HL-60/S4 (cell line): ENCODE measurements at regions not wholly inside any gene's neighbourhood (a gene's known extent, or its start where the extent isn't known, plus 50 kb on each side); places are given as distances from the start of the nearest gene placed in this dataset.
"Not testable (repeated sequence)": the region's sequence is repeated elsewhere in the genome, so short reads cannot be mapped to it uniquely, and the experiment has no call there.

Experiments used
- in situ Hi-C: fragments of 300-500 bp; cut with MboI; formaldehyde crosslinking; loops from 2 replicates; pipeline ENCODE4 v1.14.3; 2022; ENCODE audit warnings: low sequenced_read_pairs

DNA sequence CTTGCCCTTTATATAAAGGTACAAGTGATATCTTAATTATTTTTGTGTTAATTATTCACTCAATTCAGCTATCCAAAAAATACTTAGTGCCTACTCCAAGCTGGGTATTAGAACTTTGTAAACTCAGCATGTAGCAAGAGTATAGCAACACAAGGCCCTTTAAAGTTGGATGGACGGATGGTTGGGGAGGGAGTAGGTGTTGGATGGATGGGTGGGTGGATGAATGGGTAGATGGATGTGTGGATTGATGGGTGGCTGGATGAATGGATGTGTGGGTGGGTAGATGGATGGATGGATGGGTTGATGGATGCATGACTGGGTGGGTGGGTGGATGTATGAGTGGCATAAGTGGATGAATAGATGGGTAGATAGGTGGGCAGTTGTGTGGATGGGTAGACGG, 211.5 kb downstream of the BANP start:
- in situ Hi-C loops, result not testable (repeated sequence)

DNA sequence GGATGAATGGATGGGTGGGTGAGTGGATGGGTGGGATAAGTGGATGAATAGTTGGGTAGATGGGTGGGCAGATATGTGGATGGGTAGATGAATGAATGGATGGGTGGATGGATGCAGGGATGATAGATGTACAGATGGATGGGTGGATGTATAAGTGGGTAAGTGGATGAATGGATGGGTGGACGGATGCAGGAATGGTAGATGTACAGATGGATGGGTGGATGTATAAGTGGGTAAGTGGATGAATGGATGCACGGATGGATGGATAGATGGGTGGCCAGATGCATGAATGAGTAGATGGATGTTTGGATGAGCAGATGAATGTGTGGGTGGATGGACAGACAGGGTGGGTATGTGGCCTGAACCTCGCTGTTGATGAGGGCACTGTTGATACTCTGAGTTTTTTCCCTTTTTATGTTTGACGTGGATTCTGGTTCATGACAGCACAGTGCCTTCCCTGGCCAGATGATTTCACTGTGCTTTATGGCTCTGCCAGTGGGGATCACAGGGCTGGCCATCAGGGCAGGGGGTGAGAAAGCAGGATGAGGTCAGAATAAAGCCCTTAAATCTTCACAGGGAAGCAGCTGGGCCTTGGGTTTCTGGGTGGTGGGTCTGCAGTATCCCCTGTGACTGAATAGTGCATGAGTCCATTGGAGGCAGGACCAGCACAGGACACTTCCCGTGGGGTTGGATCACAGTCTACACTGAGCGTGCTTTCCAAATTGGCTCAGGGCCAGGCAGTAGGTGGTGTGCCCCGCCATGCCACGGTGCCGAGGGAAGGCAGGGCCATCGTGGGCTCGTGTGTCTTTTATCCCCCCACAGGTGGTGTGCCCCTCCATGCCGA, 213.2 kb downstream of the BANP start:
- in situ Hi-C loops, result not testable (repeated sequence)

DNA sequence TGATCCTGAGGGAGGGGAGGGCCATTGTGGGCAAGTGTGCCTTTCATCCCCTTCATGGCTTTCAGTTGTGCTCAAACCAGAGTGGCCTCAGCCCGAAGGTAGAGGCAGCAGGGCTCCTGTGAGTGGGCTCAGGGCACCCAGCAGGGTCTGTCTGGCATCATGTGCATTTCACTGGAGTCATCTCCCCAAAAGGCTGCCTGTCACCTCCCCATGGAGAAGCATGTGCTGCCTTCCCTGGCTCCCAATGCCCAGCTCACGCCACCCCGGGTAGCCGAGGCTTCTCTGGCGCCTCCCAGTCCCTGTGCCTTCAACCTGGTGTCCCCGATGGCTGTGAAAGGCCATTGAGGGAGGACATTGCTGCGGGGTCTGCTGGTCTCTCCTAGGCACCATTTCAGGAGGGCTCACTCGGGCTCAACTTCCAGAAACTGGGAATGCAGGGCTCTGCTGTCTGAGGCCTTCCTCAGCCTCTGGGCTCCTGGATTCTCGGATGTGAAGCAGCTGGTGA, 213.9 kb downstream of the BANP start:
- in situ Hi-C loops, result not testable (repeated sequence)

DNA sequence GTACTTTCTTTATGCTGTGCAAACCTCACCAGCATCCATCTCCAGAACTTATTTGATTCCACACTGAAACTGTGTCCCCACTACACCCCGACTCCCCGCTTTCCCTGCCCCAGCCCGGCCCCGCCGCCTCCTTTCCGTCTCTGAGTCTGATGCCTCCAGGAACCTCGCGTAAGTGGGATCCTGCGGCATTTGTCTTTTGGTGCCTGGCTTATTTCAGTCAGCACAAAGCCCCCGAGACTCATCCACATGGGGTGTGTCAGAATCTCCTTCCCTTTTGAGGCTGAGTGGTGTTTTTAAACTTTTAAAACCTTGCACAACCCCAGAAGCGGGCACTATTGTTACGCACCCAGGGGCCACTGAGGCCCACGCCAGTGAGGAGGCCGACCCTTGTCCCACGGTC, 214.4 kb downstream of the BANP start:
- in situ Hi-C loops, result not testable (repeated sequence)

DNA sequence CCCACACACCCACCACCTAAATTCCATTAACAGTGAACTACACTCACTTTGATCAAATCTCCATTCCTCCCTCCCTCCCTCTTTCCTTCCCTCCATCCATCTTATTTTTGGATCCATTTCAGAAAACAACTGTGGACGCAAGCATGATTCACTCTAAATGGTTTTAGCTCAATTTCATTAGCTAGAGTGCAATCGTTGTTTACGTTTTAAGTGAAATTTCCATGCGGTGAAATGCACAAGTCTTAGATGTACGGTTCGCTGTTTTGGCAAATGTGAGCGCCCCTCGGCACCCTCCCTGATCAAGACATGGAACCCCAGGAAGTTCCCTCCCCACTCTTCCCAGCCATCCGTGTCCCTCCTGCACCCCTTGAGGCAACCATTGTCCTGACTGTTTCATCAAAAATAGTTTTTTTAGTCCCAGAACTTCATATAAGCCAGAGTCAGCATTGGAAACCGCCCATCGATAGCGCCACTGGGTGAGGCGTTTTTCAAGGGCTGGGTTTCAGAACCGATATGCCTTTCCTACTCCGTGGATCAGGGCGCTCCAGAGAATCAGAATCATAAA, 215.1 kb downstream of the BANP start:
- in situ Hi-C loops, result not testable (repeated sequence)

DNA sequence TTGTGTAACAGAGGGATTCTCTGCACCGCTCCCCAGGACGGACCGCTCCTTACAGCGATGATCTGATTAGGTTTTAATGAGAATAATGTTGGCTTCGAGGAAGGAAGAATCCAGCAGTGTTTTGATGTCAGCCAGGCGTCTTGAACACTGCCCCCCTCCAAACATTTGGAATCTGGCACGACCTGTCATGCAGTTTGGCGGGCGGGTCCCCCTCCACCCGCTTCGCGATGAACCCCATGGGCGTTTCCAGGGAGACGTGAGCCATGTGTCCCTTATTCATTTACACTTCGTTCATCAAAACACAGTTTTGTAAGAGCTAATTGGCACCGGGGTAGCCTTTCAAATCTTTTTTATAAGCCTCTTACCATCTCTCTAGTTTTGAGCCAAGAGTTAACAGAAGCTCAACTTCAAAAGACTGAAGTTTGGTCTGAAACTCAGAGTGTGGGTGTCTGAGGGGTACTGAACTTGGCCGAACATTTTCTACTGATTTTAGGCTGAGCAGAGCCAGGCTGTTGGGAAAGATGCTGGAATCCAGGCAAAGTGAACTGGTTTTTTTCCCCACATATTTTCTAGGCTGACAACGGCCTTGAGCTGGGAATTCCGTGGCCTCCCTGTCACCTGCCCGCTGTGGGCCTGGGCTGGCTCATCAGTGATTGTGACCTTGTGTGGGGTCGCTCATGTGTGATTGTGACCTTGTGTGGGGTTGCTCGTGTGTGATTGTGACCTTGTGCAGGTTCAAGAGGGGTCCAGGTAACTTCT, 214.8 kb upstream of the ZNF469 start:
- in situ Hi-C loops, result not testable (repeated sequence)

DNA sequence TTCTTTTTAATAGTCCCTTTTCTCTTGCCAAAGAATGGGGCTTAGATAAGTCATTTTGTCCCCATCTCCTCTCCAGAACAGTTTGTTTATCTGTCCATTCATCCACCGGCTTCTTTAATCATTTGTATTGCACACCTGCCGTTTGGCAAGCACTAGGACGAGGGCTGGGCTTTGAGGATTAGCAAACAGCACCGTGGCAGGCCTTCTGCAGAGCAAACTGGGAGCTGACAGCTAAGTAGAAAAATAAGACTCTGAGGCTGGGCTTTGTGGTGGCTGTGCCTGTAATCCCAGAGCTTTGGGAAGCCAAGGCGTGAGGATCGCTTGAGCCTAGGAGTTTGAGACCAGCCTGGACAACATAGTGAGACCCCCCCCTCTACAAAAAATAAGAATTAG, 214.2 kb upstream of the ZNF469 start:
- in situ Hi-C loops, result not testable (repeated sequence)

DNA sequence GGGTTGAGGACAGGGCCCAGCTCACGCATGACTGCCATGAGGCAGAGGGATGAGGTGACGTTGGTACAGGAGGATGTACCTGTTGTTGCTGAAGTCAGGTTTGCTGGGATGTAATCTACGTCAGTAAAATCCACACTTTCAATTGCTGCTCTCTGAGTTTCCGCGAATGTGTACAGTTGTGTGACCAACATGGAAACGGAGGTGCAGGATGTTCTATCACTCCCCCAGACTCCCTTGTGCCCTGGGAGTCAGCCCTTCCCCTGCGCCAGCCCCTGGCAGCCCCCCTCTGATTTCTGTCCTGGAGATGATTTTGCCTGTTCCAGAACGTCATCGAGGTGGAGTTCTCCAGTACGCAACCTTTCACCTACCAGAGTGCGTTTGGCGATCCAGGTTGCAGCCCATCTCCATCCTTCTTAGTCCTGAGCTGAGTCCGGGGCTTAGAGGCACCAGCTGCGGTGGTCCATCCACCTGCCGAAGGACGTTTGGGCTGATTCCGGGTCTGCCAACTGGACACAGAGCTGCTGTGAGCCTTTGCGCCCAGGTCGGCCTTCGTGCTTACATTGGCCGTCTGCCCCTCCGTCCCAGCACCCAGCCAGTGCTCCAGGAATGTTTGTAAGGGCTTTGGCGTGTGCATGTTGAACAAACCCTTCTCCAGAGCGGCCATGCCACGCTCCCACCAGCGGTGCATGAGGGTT, 213.5 kb upstream of the ZNF469 start:
- in situ Hi-C loops, result not testable (repeated sequence)

DNA sequence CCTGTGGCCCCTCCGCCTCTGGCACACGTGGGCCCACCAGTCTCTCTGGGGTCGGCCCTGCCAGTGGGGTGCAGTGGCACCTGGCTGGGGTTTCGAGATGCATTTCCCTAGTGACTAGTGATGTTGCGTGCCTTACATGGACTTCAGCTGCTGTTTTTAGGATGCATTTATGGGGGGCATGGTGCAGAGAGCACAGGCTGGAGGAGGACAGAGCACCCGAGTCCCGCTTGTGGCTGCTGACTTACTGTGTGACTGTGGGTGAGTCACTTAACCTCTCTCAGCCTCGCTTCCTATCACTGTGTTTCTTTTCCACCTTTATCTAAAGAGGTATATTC, 213.0 kb upstream of the ZNF469 start:
- in situ Hi-C loops, result not testable (repeated sequence)

DNA sequence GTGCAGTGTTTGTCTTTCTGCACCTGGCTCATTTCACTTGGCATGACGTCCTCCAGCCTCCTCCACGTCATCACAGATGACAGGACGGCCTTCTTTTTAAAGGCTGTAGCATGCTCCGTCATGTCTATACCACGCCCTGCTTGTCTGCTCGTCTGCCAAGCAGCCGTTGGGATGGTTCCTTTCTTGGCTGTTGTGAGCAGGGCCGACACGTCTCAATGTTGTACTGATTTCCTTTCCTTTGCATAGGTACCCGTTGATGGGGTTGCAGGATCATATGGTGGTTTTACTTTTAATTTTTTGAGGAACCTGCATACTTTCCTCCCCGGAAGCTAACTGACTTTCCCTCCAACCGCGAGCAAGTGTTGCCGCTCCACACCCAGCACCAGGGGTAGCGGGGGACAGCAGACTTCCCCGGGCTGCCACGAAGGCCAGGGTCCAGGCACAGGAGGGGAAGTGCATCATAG, 212.2 kb upstream of the ZNF469 start:
- in situ Hi-C loops, result no loop called here

DNA sequence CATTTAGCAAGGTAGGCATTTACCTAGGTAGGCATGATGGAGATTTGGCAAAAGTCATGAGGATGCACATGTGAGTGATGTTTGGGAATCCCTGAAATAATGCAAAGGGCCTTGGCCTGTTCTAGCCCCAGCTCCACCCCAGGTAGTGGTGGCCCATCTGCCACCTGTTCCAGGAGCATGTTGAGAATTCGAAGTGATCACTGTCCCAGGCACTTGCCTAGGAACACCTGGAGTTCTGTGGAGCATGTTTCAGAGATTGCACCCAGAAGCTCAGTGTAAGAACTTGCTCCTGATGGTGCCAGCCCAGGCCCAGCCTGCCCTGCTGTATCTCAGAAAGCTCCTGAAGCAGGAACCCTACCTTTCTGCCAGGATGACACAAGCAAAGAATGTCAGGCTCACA, 211.6 kb upstream of the ZNF469 start:
- in situ Hi-C loops, result not testable (repeated sequence)

DNA sequence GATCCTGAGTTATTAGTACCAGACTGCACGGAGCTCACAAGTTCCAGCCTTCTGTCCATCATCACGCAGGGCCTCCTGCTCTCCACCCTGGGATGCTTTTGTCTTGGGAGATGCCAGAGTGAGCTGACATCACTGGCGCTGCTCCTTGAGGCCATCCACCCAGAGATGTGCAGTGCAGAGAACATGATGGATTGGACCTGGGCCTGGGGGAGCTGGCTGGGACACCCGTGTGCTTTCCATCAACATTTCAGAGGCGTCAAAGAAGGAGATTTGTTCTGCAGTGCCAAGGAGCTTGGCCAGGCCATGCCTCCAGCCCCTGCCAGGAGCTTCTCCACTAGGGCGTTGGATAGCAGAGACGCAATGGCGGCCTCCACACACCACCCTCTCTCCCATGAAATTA, 206.6 kb upstream of the ZNF469 start:
- in situ Hi-C loops, result not testable (repeated sequence)

DNA sequence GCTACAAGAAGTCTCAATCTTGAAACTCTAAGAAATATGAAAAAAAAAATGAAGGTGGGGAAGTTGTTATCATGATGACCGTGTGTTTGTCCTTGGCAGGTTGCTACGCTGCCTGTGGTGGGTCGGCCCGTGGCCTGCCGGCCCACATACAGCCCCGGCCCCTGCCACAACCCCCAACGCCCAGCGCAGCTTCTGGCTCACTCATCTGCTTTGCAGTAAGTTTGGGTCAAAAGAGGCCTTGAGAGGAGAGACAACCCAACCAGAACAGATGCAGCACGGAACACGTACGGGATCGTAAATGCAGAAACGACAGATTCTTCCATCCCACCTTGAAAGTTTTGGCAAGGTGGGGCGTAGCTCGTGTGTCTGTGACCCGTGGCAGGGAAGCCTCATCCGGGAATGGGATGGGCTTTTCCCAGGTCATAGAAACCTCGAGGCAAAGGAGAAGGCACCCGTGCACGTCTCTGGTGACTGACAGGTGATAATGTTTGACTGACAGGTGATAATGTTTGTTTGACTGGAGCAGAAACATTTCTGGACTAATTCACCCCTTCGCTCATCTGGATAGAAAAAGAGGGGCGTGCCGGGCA, 206.1 kb upstream of the ZNF469 start:
- in situ Hi-C loops, result not testable (repeated sequence)

DNA sequence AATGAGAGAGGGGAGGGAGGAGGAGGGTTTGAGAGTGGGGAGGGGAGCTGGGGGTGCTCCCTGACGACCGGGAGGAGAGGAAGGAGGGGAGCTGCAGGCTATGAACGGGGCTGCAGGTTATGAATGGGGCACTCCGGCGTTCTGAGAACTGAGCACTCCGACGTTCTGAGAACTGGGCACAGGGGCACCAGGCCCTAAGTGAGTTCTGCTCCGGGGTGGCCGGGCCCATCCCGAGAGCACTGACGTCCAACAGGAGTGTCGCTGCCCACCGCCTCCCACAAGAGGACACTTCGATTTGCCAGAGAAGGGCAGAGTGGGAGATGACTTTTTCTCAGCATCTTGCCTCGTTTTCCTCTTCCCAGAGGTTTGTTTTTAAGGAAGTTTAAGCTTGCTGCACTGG, 204.5 kb upstream of the ZNF469 start:
- in situ Hi-C loops, result not testable (repeated sequence)

DNA sequence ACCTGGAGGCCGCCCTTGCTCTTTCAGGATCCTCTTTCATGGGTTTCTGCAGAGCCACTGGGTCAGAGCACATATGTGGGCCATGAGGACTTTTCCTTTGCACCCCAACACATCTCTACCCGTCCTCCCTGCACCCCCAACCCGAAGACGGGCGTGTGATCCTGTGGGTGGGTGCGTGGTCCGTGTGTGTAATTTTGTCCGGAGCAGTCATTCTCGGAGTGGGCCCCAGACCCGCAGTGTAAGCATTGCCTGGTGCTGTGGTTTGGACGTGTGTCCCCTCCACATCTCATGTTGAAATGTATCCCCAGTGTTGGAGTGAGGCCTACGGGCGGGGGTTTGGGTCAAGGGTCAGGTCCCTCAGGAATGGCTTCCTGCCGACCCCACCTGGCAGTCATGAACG, 203.9 kb upstream of the ZNF469 start:
- in situ Hi-C loops, result not testable (repeated sequence)

DNA sequence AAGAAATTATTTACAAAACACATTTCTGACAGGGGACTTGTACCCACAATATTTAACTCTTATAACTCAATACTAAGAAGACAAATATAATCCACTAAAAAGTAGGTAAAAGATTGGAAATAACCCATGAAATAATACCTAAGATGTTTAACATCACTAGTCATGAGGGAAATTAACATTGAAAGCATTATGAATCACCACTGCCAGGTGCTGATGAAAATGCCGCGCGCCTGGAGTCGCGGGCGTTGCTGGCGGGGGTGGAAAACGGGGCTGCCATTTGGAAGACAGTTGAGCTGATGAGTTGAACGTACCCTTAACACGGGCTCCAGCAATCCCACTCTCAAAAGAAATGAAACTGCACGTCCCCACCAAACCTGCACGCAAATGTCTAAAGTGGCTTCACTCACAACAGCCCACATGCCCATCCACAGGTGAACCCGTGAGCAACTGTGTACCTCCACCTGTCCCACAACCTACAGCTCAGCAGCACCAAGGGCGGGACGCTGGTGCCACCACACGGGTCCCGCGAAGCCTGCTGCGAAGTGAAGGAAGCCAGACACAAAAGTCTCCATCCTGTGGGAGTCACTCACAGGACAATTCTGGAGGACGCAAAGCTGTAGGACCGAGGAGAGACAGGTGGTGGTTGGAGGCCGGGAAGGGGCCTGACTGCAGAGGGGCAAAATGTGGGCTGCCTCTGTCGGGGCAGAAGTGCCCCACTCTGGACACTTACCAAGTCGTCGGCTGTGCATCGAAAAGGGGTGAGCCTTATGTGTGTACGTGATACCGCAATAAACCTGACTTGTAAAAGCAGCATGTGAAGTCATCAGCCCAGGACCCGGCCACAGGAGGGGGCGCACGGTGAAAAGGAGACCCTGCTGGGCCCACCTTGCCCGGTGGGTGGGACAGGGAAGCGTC, 199.5 kb upstream of the ZNF469 start:
- in situ Hi-C loops, result not testable (repeated sequence)

DNA sequence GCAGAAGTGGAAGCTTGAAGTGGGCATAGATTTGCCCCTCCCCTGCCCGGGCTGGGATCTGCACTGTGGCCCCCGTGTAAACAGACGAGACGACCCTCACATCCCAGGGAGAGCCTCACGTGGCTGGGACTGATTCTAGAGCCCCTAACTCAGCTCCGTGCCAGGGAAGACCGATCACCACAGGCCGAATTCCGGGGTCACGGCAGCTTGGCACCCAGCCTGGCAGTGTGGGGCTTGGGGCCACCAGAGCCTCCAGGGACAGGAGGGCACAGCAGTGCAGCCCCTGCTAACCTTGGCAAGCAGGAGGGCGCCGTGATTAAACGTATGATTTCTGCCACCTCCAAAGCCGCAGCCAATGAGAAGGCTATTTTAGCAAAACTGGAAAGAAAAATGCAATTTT, 198.7 kb upstream of the ZNF469 start:
- in situ Hi-C loops, result not testable (repeated sequence)

DNA sequence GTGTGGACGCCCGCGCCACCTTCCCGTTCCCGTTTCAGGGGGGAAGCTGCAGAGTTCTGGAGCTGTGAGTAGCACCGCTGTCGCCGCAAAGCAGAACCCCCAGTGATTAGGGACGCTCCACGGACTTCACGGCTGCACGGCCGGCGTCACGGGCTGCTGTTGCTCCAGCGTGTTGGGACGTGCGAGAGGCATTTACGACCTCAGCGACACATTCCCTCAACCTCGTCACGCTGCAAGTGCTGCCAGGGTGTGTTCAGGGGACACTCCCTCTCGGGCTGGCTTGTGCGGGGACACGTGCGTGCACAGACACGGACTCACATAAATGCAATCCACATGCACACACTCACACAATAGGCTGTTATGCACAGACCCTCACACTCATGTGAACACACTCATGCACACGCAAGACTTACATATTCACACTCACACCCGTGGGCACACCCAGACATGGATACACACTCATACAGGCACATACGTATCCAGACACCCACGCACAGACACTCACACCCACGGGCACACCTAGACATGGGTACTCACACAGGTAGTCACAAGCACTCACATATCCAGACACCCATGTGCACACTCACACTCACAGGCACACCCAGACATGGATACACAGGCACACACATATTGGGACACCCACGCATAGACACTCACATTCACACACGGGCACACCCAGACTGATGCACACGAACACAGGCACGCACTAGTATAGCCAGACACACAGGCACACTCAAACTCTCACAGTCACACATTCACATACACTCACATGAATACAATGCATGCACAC, 198.0 kb upstream of the ZNF469 start:
- in situ Hi-C loops, result not testable (repeated sequence)

DNA sequence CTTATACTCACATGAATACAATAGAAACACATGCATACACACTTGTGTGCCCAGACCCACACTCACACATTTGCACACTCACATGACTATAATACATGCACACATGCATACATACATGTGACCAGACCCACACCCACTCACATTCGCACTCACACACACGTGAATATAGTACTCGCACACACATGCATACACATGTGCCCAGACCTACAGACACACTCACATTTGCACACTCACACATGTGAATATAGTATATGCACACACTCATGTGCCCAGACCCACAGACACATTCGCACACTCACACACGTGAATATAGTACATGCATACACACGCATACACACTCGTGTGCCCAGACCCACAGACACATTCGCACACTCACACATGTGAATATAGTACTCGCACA, 197.4 kb upstream of the ZNF469 start:
- in situ Hi-C loops, result not testable (repeated sequence)
